IMR-90 (cell line): ENCODE measurements at regions not wholly inside any gene's neighbourhood (a gene's known extent, or its start where the extent isn't known, plus 50 kb on each side); places are given as distances from the start of the nearest gene placed in this dataset.

Experiments used
- BHLHE40 ChIP-seq: fragments of 150-350 bp; IDR thresholded peaks from 2 replicates; pipeline ENCODE4 v1.6.1; 2016; ENCODE audit warnings: mild to moderate bottlenecking, low read depth, low read length
- CEBPB ChIP-seq: IDR thresholded peaks from 2 replicates; pipeline ENCODE4 v1.6.1; 2012; ENCODE audit warnings: low read depth, low read length, improper control_type of control experiment
- CTCF ChIP-seq: conservative IDR thresholded peaks from 2 replicates; pipeline ENCODE4 v1.5.1; 2012; ENCODE audit warnings: mild to moderate bottlenecking, low read depth, low read length, improper control_type of control experiment
- MAZ ChIP-seq: IDR thresholded peaks from 2 replicates; pipeline ENCODE4 v1.6.1; 2012; ENCODE audit warnings: low read depth, mild to moderate bottlenecking, low read length, improper control_type of control experiment, moderate library complexity, borderline replicate concordance
- MXI1 ChIP-seq: IDR thresholded peaks from 2 replicates; pipeline ENCODE4 v1.6.1; 2012; ENCODE audit warnings: low read depth, mild to moderate bottlenecking, low read length, moderate library complexity, borderline replicate concordance
- POLR2A ChIP-seq: IDR thresholded peaks from 2 replicates; pipeline ENCODE4 v1.6.1; 2012; ENCODE audit warnings: mild to moderate bottlenecking, low read depth, low read length
- SMC3 ChIP-seq: fragments of 150-350 bp; IDR thresholded peaks from 2 replicates; pipeline ENCODE4 v1.6.1; 2016; ENCODE audit warnings: low read depth, mild to moderate bottlenecking, antibody characterized with exemption, low read length, moderate library complexity

GRCh38 chr2:175571078-175571653 lies 389.7 kb upstream of the ATP5MC3 start:
- TF ChIP-seq POLR2A (no peak), CTCF (no peak), MAZ (no peak), SMC3 (no peak), CEBPB (no peak), MXI1 (no peak), BHLHE40 (no peak)
